IPS-18a (cell line): ENCODE measurements at regions not wholly inside any gene's neighbourhood (a gene's known extent, or its start where the extent isn't known, plus 50 kb on each side); places are given as distances from the start of the nearest gene placed in this dataset.

Experiments
- H3K27ac ChIP-seq: one replicate; pipeline ENCODE4 v1.5.1; 2013; ENCODE audit warnings: low read length
- H3K27me3 ChIP-seq: one replicate; pipeline ENCODE4 v1.6.1; 2013; ENCODE audit warnings: mild to moderate bottlenecking, low read length; ENCODE audit not compliant: control insufficient read depth, insufficient read depth
- H3K36me3 ChIP-seq: one replicate; pipeline ENCODE4 v1.6.1; 2013; ENCODE audit warnings: low read depth, low read length; ENCODE audit not compliant: control insufficient read depth
- H3K4me1 ChIP-seq: one replicate; pipeline ENCODE4 v1.6.1; 2013; ENCODE audit warnings: low read depth, low read length; ENCODE audit not compliant: control insufficient read depth
- H3K4me3 ChIP-seq: one replicate; pipeline ENCODE4 v1.5.1; 2013; ENCODE audit warnings: low read length
- H3K9ac ChIP-seq: one replicate; pipeline ENCODE4 v1.6.1; 2013; ENCODE audit warnings: mild to moderate bottlenecking, low read length, moderate library complexity
- H3K9me3 ChIP-seq: one replicate; pipeline ENCODE4 v1.6.1; 2013; ENCODE audit warnings: low read depth, low read length; ENCODE audit not compliant: control insufficient read depth

DNA sequence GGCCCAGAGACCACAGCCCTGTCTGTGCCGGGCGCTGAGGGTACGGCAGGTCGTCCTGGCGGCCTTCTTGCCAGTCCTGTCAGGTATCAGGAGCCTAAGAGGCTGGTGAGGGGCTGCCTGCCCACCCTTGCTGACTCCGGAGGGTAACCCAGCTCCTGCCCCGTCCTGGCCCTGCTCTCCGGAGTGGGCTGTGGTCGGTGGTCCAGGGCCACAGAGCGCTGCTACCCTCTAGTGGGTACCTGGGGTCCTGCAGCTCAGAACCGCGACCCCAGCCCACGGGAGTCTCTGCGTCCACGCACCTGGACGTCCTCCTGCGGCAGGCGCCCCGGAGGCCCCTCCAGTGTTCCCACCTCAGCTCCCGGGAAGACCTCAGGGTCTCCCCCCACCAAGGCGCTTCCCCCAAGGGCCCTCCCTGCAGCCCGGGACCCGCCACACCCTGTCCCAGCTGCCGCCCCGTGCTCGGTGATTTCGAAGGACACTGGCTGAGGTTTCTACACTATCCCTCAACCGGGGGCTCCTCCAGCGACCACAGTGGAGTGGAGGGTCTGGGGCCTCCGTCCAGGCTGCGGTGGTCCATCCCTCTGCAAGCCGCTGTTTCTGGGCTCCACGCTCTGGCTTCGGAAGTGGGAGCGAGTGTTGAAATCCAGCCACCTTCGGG lies 75.9 kb upstream of the FBRSL1 start:
- Histone ChIP-seq H3K9me3 (no peaks in the 10 kb centered on the region), H3K27me3 (peaks cover 48% of the 10 kb centered on the region), H3K27ac (no peak overlapping the region), H3K4me1 (no peaks in the 10 kb centered on the region), H3K36me3 (no peaks in the 10 kb centered on the region), H3K9ac (no peak overlapping the region), H3K4me3 (no peak overlapping the region)

DNA sequence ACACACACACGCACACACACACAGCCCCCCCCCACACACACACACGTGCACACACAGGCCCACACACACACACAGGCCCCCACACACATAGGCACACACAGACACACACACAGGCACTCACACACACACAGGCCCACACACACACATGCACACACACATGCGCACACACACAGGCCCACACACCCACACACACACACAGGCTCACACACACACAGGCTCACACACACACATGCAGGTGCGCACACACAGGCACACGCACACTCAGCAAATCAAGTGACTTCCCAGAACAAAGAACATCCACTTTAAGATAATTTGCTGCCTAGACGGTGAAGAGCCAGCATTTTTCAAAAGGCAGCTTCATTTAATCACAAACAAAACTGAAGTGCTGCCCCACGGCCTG lies 78.5 kb upstream of the FBRSL1 start:
- Histone ChIP-seq H3K4me3 (no peak overlapping the region), H3K4me1 (no peaks in the 10 kb centered on the region), H3K27ac (no peak overlapping the region), H3K9ac (no peak overlapping the region), H3K27me3 (peaks cover 43% of the 10 kb centered on the region), H3K36me3 (no peaks in the 10 kb centered on the region), H3K9me3 (no peaks in the 10 kb centered on the region)

DNA sequence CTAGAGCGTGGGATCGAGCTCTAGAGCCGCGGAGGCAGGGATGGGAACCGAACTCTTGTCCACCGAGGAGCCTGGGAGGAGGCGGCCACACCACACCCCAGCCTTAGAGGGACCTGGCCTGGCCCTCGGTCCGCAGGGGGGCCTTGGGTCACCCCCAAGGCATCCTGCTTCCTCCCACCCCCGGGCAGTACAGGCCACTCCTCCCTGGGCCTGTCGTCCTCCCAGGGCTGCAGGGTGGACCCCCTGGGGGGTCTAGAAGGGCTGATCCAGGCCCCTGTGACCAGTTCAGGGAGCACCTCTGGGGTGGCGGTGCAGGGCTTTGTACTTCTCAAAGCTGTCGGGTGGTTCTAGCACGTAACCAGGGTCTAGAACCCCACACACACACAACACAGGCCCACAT lies 79.1 kb upstream of the FBRSL1 start:
- no peak overlapping the region for H3K4me3 ChIP-seq
- no peak overlapping the region for H3K27ac ChIP-seq
- no peak overlapping the region for H3K9ac ChIP-seq
- no peaks in the 10 kb centered on the region for H3K4me1 ChIP-seq
- no peaks in the 10 kb centered on the region for H3K9me3 ChIP-seq
- H3K27me3 ChIP-seq, result peaks cover 43% of the 10 kb centered on the region
- no peaks in the 10 kb centered on the region for H3K36me3 ChIP-seq

DNA sequence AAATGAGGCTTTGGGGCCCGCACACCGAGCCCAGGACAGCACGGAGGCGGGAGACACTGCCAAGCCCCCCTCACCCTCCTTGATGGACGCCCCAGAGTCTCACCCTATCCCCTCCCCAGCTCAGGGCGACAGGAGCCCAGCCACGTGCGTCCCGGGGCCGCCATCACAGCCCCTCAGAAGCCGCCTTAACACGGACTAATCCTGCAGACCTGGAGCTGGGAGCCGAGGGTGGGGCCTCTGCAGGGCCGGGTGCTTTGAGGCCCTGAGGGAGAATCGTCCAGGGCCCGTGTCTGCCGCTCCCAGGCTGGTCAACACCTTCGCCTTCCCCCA lies 79.7 kb upstream of the FBRSL1 start:
- Histone ChIP-seq H3K4me3 (no peak overlapping the region), H3K27ac (no peak overlapping the region), H3K9me3 (no peaks in the 10 kb centered on the region), H3K36me3 (no peaks in the 10 kb centered on the region), H3K9ac (no peak overlapping the region), H3K4me1 (no peaks in the 10 kb centered on the region), H3K27me3 (peaks cover 41% of the 10 kb centered on the region)

DNA sequence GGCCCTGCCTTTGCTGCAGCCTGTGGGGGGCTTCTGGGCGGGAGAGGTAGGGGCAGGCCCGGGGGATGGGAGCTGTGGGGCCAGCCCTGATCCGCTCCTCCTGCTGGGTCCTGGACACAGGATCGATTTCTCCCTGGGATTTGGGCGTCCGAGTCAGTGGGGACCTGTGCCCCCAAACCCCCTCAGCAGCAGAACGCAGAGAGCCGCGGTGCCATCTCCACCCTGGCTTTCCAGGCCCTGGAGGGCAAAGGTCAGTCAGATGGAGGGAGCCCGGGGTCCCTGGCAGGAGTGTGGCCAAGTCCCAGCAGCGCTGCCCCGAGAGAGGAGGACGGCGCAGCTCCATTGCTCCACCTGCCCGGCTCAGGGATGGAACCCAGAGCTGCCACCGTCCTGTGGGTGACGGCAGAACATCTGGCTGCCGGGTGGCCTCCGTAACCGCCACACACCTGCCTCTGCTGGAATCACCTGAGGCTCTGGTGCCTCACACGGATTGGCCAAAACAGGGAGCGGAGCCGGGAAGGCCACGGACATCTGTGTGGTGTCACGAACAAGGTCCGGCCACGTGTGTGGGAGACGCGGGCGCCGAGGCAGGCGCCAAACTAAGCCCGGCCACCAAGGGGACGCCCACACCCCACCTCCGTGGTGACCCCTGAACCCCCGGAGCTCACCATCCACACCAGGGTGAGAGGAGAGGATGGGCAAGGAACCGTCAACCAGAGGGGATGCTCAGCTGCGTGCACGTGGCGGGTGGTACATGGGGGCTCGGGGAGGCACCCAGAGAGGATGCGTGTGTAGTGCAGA lies 80.3 kb upstream of the FBRSL1 start:
- no peak overlapping the region for H3K27ac ChIP-seq
- peaks cover 41% of the 10 kb centered on the region for H3K27me3 ChIP-seq
- no peak overlapping the region for H3K9ac ChIP-seq
- no peaks in the 10 kb centered on the region for H3K36me3 ChIP-seq
- no peaks in the 10 kb centered on the region for H3K4me1 ChIP-seq
- H3K4me3 ChIP-seq, result no peak overlapping the region
- H3K9me3 ChIP-seq, result no peaks in the 10 kb centered on the region

DNA sequence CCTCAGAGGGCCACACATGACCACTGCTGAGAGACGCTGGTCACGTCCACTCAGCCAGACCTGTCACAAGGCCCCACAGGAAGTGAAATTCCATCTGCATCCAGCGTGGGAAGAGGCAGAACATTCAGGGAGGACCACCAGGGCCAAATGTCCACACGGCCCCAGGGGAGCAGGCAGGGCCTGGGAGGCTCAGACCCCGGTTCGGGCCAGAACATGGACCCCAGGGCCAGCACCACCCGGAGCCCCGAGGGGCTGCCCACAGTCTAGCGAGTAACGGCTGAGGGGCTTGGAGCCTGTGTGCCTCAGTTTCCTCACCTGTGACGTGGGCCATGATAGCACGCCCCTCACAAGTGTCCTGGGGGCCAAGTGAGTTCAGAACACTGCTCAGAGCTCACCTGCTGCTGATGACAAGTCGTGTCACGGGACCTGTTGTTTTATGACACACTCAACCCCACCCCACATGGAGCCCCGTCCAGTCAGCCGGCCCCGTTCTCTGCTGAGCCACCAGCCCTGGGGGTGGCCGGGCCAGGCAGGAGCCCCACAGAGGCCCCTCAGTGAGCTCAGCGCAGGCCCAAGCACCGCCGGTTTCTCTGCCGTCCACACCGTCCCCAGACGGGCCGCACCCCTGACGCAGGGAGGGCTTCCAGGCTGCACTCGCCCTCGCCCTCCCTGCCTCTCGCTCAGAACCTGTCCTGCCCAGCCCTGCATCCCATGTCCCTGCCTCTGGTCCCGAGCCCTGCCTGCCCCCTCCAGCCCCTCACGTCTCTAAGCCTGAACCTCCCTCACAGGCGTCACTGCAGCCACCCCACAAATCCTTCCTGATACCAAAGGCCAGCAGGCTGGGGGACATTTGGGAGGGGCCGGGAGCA lies 79.5 kb upstream of the GALNT9 start:
- no peak overlapping the region for H3K4me3 ChIP-seq
- H3K4me1 ChIP-seq, result no peaks in the 10 kb centered on the region
- H3K27ac ChIP-seq, result no peak overlapping the region
- H3K9ac ChIP-seq, result no peak overlapping the region
- no peaks in the 10 kb centered on the region for H3K36me3 ChIP-seq
- H3K27me3 ChIP-seq, result peaks cover 43% of the 10 kb centered on the region
- H3K9me3 ChIP-seq, result no peaks in the 10 kb centered on the region

DNA sequence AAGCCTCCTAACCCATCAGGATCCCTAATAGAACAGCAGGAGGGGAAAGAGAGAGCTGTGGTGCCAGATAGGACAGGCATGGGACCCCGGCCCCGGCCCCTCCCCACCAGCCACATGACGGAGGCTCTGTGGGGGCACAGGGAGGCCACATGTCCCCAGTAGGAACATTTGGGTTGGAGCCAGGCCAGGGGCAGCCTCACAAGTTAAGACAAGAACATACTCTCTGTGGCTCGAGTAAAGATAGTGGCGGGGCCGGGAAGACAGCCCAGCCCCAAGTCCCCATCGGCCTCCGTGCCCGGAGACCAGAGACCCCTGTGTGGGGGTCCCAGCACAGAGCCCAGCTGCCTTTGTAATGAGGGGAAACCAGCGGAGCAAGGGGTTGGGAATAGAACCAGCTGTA lies 78.6 kb upstream of the GALNT9 start:
- H3K27me3 ChIP-seq, result peaks cover 50% of the 10 kb centered on the region

DNA sequence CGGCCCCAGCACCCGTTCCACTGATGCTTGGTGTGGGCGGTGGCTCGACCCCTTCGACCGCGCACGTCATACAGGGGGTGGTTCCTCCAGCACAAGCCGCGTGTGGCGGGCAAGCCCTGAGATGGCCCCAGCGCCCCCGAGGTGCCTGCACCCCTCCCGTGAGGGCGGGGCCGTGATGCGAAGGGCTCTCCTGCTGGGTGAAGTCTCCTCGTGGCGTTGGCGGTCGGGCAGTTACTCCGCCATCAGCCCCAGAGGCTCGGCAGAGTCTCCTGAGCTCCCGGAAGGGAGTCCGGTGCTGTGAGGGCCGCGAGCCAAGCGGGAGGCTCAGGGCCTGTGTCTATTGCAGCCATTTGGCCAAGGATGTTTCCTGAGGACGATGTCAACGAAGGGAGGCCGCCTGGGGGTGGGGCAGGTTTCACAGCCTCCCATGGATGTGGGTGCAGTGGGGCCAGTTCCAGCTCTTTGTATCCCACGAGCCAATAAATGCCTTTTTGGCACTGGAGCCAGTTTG lies 78.1 kb upstream of the GALNT9 start:
- Histone ChIP-seq H3K4me3 (no peak overlapping the region), H3K4me1 (no peaks in the 10 kb centered on the region), H3K9me3 (no peaks in the 10 kb centered on the region), H3K36me3 (no peaks in the 10 kb centered on the region), H3K27ac (no peak overlapping the region), H3K9ac (no peak overlapping the region), H3K27me3 (peaks cover 54% of the 10 kb centered on the region)

More for the DNA sequence above, 78.6 kb upstream of the GALNT9 start:
- Histone ChIP-seq H3K4me1 (no peaks in the 10 kb centered on the region), H3K9me3 (no peaks in the 10 kb centered on the region), H3K27ac (no peak overlapping the region), H3K36me3 (no peaks in the 10 kb centered on the region), H3K9ac (no peak overlapping the region), H3K4me3 (no peak overlapping the region)

DNA sequence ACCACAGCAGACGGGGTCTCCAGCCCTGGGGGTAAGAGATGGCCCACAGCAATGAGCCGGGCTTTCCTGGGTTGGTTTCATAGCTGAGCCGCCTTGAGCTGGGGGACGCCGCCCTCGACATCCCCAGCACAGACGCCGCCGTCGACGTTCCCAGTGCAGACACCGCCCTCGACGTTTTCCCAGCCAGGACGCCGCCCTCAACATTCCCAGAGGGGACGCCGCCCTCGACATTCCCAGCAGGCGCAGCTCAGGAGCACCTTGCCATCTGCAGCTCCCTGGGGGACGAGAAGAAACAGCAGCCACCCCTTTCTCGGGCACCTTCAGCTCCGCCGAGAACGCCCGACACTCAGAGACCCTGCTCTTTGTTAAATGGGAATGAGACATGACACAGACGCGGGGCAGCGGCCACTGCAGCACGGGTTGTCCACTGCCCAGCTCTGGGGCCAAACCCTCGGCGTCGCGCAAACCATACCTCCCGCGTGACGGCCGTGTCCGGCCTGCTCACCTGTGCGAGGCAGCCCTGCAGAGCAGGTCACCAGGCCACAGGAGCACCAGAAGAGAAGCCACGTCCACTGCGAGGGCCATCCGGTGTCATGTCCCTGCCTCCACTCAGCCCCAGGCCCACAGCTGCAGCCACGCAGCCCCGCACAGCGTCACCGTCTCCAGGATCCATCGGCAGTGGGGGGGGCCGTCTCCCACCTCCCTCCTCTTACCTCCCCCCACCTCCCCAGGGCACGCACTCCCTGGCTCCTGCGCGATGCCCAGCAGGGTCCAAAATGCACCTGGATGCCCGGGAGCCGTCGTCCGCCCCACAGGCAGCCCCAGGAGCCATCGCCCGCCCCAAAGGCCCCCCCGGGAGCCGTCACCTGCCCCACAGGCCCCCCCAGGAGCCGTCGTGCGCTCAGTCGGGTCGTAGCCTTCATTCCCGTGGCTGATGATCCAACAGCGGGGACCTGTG lies 77.4 kb upstream of the GALNT9 start:
- no peaks in the 10 kb centered on the region for H3K4me1 ChIP-seq
- H3K27ac ChIP-seq, result no peak overlapping the region
- H3K36me3 ChIP-seq, result no peaks in the 10 kb centered on the region
- H3K9me3 ChIP-seq, result no peaks in the 10 kb centered on the region
- H3K27me3 ChIP-seq, result peaks cover 58% of the 10 kb centered on the region
- no peak overlapping the region for H3K4me3 ChIP-seq
- no peak overlapping the region for H3K9ac ChIP-seq

DNA sequence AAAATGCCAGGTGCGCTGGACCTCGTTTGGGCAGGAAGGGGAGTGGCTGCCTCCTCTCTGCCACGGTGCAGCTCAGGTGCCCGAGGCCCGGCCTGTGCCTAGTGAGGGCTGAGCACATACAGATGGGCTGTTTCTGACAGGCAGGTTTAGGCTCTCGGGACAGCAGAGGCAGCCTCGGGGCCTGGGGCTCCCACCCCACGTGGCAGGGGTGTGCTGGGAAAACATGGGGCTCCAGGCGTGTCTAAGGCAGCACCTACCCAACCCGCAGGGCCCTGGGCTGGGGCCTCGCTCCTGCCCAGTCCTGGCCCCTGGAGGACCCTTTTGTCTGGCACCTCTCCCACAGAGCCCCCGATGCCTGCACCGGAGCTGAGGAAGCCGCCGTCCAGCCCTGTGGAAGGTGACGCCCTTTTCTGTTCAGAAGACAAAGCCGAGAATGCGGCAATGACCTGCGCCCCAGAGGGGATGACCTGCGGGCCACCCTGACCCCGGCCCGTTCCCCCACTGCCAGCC lies 76.4 kb upstream of the GALNT9 start:
- Histone ChIP-seq H3K4me3 (no peak overlapping the region), H3K27me3 (peaks cover 61% of the 10 kb centered on the region), H3K27ac (no peak overlapping the region), H3K9me3 (no peaks in the 10 kb centered on the region), H3K4me1 (no peaks in the 10 kb centered on the region), H3K9ac (no peak overlapping the region), H3K36me3 (no peaks in the 10 kb centered on the region)
